NCI-H446 treated with DMSO at 0.1 percent for 48 hours (cell line): ENCODE measurements at regions not wholly inside any gene's neighbourhood (a gene's known extent, or its start where the extent isn't known, plus 50 kb on each side); places are given as distances from the start of the nearest gene placed in this dataset.
A peak's percentile ranks its signal among the peaks of the same experiment; 100 is the strongest.
"Not testable (repeated sequence)": the region's sequence is repeated elsewhere in the genome, so short reads cannot be mapped to it uniquely, and the experiment has no call there.

Source experiments
- DNase-seq: peaks from one replicate; lab custom pipeline; 2025; lab: John Stamatoyannopoulos, UW

- DNase-seq, result no peak
Measured at GRCh38 chr4:59500103-59500502, 1700.0 kb upstream of the ADGRL3 start.

GRCh38 chr4:59503731-59504130, 1696.4 kb upstream of the ADGRL3 start:
- no peak for DNase-seq

- not testable (repeated sequence) for DNase-seq
Measured at GRCh38 chr4:59511809-59512208, 1688.3 kb upstream of the ADGRL3 start.

- no peak for DNase-seq
Measured at GRCh38 chr4:59517007-59517406, 1683.1 kb upstream of the ADGRL3 start.

- DNase-seq, result no peak
Measured at GRCh38 chr4:59518005-59518823, 1681.9 kb upstream of the ADGRL3 start.

GRCh38 chr4:59525885-59526284, 1674.2 kb upstream of the ADGRL3 start:
- no peak for DNase-seq

GRCh38 chr4:59535541-59535940, 1664.6 kb upstream of the ADGRL3 start:
- DNase-seq, result no peak

GRCh38 chr4:59536428-59536827, 1663.7 kb upstream of the ADGRL3 start:
- no peak for DNase-seq

GRCh38 chr4:59537246-59537886, 1662.8 kb upstream of the ADGRL3 start:
- DNase-seq, result no peak

GRCh38 chr4:59539401-59539800, 1660.7 kb upstream of the ADGRL3 start:
- DNase-seq, result peak; percentile 63

- DNase-seq, result peak; percentile 1
Measured at GRCh38 chr4:59540311-59540710, 1659.8 kb upstream of the ADGRL3 start.

GRCh38 chr4:59553063-59553720, 1646.9 kb upstream of the ADGRL3 start:
- DNase-seq, result no peak

- no peak for DNase-seq
Measured at GRCh38 chr4:59553721-59554091, 1646.4 kb upstream of the ADGRL3 start.

- not testable (repeated sequence) for DNase-seq
Measured at GRCh38 chr4:59556191-59556590, 1643.9 kb upstream of the ADGRL3 start.

GRCh38 chr4:59560141-59560648, 1639.9 kb upstream of the ADGRL3 start:
- DNase-seq, result not testable (repeated sequence)

- peak; percentile 21 for DNase-seq
Measured at GRCh38 chr4:59565836-59566235, 1634.3 kb upstream of the ADGRL3 start.

GRCh38 chr4:59570860-59571476, 1629.2 kb upstream of the ADGRL3 start:
- DNase-seq, result no peak

- DNase-seq, result no peak
Measured at GRCh38 chr4:59571805-59572430, 1628.2 kb upstream of the ADGRL3 start.

GRCh38 chr4:59583845-59584568, 1616.1 kb upstream of the ADGRL3 start:
- no peak for DNase-seq

GRCh38 chr4:59597536-59598329, 1602.4 kb upstream of the ADGRL3 start:
- no peak for DNase-seq

- no peak for DNase-seq
Measured at GRCh38 chr4:59598330-59598618, 1601.9 kb upstream of the ADGRL3 start.
